ENCODE measurements at regions not wholly inside any gene's neighbourhood (a gene's known extent, or its start where the extent isn't known, plus 50 kb on each side); places are given as distances from the start of the nearest gene placed in this dataset.

- Histone ChIP-seq H3K4me1 (replicated peaks) (no peaks in the 10 kb centered on the region), H3K36me3 (no peaks in the 10 kb centered on the region), H3K4me3 (no peak overlapping the region), H3K27me3 (replicated peaks; ENCODE audit: insufficient read depth) (no peaks in the 10 kb centered on the region), H3K27ac (no peak overlapping the region), H3K9me3 (no peaks in the 10 kb centered on the region)
- 83% methylated on average over 8 of the region's 8 CpGs for WGBS
- DNase-seq (ENCODE audit: low spot score), result no peak
- TF ChIP-seq CTCF (IDR thresholded peaks at IDR 0.05), result no peak
- TF ChIP-seq POLR2AphosphoS5 (IDR thresholded peaks at IDR 0.05), result no peak
- no peak for TF ChIP-seq POLR2A (IDR thresholded peaks at IDR 0.05)
- intact Hi-C loops (cut with DNase I), result no loop called here
Measured at GRCh38 chr2:239473211-239473805, 72.5 kb upstream of the HDAC4 start.

GRCh38 chr2:239472235-239472775 is 71.5 kb upstream of the HDAC4 start:
- WGBS, result 38% methylated on average over 11 of the region's 11 CpGs
- no peaks in the 10 kb centered on the region for H3K4me1 ChIP-seq (replicated peaks)
- intact Hi-C loops (cut with DNase I), result no loop called here
- no peaks in the 10 kb centered on the region for H3K9me3 ChIP-seq
- TF ChIP-seq CTCF (IDR thresholded peaks at IDR 0.05) (no peak), POLR2AphosphoS5 (IDR thresholded peaks at IDR 0.05) (no peak), POLR2A (IDR thresholded peaks at IDR 0.05) (no peak)
- no peak overlapping the region for H3K4me3 ChIP-seq
- no peaks in the 10 kb centered on the region for H3K27me3 ChIP-seq (replicated peaks; ENCODE audit: insufficient read depth)
- H3K36me3 ChIP-seq, result no peaks in the 10 kb centered on the region
- H3K27ac ChIP-seq, result no peak overlapping the region
- no peak for DNase-seq (ENCODE audit: low spot score)

DNA sequence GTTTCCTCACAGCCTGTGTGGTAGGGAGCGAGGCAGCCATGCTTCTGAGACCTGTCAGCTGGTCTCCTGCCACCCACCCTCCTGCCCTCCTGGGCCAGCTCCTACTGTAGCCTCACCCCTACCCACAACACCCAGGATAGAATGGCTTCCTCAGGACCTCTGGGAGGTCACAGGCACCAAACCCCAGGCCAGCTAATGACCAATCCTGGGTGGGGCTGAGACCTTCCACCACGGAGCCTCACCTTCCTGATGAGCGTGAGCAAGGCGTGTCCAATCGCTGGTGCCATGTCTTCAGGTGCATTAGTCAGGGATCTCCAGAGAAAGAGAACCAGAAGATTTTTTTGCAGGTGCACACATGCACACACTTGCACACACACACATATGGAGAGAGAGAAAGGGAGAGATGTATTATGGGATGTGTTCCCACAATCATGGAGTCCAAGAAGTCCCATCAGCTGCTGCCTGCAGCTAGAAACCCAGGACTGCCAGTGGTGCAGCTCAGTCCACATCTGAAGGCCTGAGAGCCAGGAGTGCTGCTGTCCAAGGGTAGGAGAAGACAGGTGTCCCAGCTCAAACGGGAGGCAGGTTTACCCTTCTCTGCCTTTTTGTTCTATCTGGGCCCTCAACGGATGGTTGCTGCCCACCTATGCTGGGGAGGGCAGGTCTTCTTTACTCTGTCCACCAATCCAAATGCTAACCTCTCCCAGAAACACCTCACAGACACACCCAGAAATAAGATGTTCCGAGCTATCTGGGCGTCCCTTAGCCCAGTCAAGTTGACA is 70.4 kb upstream of the HDAC4 start:
- H3K4me3 ChIP-seq, result no peak overlapping the region
- intact Hi-C loops (cut with DNase I), result no loop called here
- H3K36me3 ChIP-seq, result no peaks in the 10 kb centered on the region
- H3K4me1 ChIP-seq (replicated peaks), result no peaks in the 10 kb centered on the region
- DNase-seq (ENCODE audit: low spot score), result no peak
- H3K9me3 ChIP-seq, result no peaks in the 10 kb centered on the region
- H3K27ac ChIP-seq, result no peak overlapping the region
- no peaks in the 10 kb centered on the region for H3K27me3 ChIP-seq (replicated peaks; ENCODE audit: insufficient read depth)
- TF ChIP-seq POLR2AphosphoS5 (IDR thresholded peaks at IDR 0.05) (no peak), CTCF (IDR thresholded peaks at IDR 0.05) (no peak), POLR2A (IDR thresholded peaks at IDR 0.05) (no peak)
- WGBS, result 93% methylated on average over 9 of the region's 9 CpGs

DNA sequence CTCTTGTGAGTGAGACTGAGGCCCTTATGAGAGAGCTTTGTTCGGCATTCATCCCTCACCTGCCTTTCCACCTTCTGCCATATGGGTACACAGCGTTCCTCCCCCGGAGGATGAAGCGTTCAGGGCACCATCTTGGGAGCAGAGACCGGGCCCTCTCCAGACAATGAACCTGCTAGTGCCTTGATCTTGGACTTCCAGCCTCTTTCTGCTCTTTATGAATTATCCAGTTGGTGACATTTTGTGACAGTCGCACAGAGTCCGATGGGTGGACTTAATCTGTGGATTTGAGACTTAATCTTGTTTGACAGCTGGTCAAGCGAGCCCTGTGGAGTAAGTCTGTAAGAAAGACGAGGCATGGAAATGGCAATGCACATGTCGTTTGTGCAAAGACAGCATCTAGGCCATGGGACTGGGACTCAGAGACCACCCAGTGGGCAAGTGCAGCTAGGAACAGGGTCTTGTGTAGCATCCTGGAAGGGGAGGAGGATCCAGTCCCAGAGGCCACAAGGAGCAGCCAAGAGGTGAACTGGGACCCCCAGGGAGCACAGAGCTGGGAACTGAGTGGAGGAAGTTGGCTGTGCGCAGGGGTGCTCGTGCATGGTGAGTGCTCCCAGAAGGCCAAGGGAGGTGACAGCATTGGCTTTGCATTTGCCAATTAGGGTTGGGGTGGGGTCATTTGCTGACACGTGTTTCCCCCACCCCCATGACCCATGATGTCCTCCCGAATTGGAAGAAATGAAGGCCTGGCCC is 69.5 kb upstream of the HDAC4 start:
- Histone ChIP-seq H3K4me3 (no peak overlapping the region), H3K27me3 (replicated peaks; ENCODE audit: insufficient read depth) (no peaks in the 10 kb centered on the region), H3K4me1 (replicated peaks) (no peaks in the 10 kb centered on the region), H3K9me3 (no peaks in the 10 kb centered on the region), H3K36me3 (no peaks in the 10 kb centered on the region), H3K27ac (no peak overlapping the region)
- no peak for DNase-seq (ENCODE audit: low spot score)
- intact Hi-C loops (cut with DNase I), result no loop called here
- 92% methylated on average over 14 of the region's 14 CpGs for WGBS
- TF ChIP-seq CTCF (IDR thresholded peaks at IDR 0.05) (no peak), POLR2AphosphoS5 (IDR thresholded peaks at IDR 0.05) (no peak), POLR2A (IDR thresholded peaks at IDR 0.05) (no peak)
